ENCODE measurements at regions not wholly inside any gene's neighbourhood (a gene's known extent, or its start where the extent isn't known, plus 50 kb on each side); places are given as distances from the start of the nearest gene placed in this dataset.

- TF ChIP-seq EP300 (IDR thresholded peaks at IDR 0.05; ENCODE audit: borderline replicate concordance) (no peak), REST (IDR thresholded peaks at IDR 0.05; ENCODE audit: low read depth) (no peak), EGR1 (IDR thresholded peaks at IDR 0.05) (no peak), MAX (IDR thresholded peaks at IDR 0.05) (no peak), USF1 (IDR thresholded peaks at IDR 0.05) (no peak), FOXM1 (IDR thresholded peaks at IDR 0.05; ENCODE audit: borderline replicate concordance, low read depth) (no peak), NFIC (IDR thresholded peaks at IDR 0.05) (no peak), RAD21 (IDR thresholded peaks at IDR 0.05; ENCODE audit: low read depth) (no peak), TEAD4 (IDR thresholded peaks at IDR 0.05) (no peak), TCF12 (IDR thresholded peaks at IDR 0.05; ENCODE audit: low read depth) (no peak), ZBTB7A (IDR thresholded peaks at IDR 0.05; ENCODE audit: low read depth) (no peak), CREB1 (IDR thresholded peaks at IDR 0.05; ENCODE audit: low read depth) (no peak), CEBPB (IDR thresholded peaks at IDR 0.05) (no peak), TAF1 (IDR thresholded peaks at IDR 0.05; ENCODE audit: low read depth) (no peak), YY1 (IDR thresholded peaks at IDR 0.05; ENCODE audit: low read depth) (no peak)
These were observed 82.2 kb downstream of the EPDR1 start for GRCh38 chr7:38002689-38003088.

GRCh38 chr7:38006559-38006958 is 86.1 kb downstream of the EPDR1 start:
- TF ChIP-seq MAX (IDR thresholded peaks at IDR 0.05) = no peak
- TF ChIP-seq YY1 (IDR thresholded peaks at IDR 0.05; ENCODE audit: low read depth) = no peak
- no peak for TF ChIP-seq RAD21 (IDR thresholded peaks at IDR 0.05; ENCODE audit: low read depth)
- TF ChIP-seq CREB1 (IDR thresholded peaks at IDR 0.05; ENCODE audit: low read depth) = no peak
- no peak for TF ChIP-seq USF1 (IDR thresholded peaks at IDR 0.05)
- TF ChIP-seq CEBPB (IDR thresholded peaks at IDR 0.05) = no peak
- no peak for TF ChIP-seq ZBTB7A (IDR thresholded peaks at IDR 0.05; ENCODE audit: low read depth)

- no peak for TF ChIP-seq YY1 (IDR thresholded peaks at IDR 0.05; ENCODE audit: low read depth)
These were observed 86.7 kb downstream of the EPDR1 start for GRCh38 chr7:38007096-38007495.

- TF ChIP-seq USF1 (IDR thresholded peaks at IDR 0.05) (no peak), CEBPB (IDR thresholded peaks at IDR 0.05) (no peak), EP300 (IDR thresholded peaks at IDR 0.05; ENCODE audit: borderline replicate concordance) (no peak), MAX (IDR thresholded peaks at IDR 0.05) (no peak), ZBTB7A (IDR thresholded peaks at IDR 0.05; ENCODE audit: low read depth) (no peak), YY1 (IDR thresholded peaks at IDR 0.05; ENCODE audit: low read depth) (no peak), FOXM1 (IDR thresholded peaks at IDR 0.05; ENCODE audit: borderline replicate concordance, low read depth) (no peak), REST (IDR thresholded peaks at IDR 0.05; ENCODE audit: low read depth) (no peak), TEAD4 (IDR thresholded peaks at IDR 0.05) (no peak), CREB1 (IDR thresholded peaks at IDR 0.05; ENCODE audit: low read depth) (no peak), EGR1 (IDR thresholded peaks at IDR 0.05) (no peak), NFIC (IDR thresholded peaks at IDR 0.05) (no peak), TAF1 (IDR thresholded peaks at IDR 0.05; ENCODE audit: low read depth) (no peak), RAD21 (IDR thresholded peaks at IDR 0.05; ENCODE audit: low read depth) (no peak), TCF12 (IDR thresholded peaks at IDR 0.05; ENCODE audit: low read depth) (no peak)
These were observed 92.8 kb downstream of the EPDR1 start for GRCh38 chr7:38013246-38013645.

- no peak for TF ChIP-seq FOXM1 (IDR thresholded peaks at IDR 0.05; ENCODE audit: borderline replicate concordance, low read depth)
- TF ChIP-seq CREB1 (IDR thresholded peaks at IDR 0.05; ENCODE audit: low read depth) = no peak
- TF ChIP-seq TCF12 (IDR thresholded peaks at IDR 0.05; ENCODE audit: low read depth) = no peak
- TF ChIP-seq MAX (IDR thresholded peaks at IDR 0.05) = no peak
- TF ChIP-seq NFIC (IDR thresholded peaks at IDR 0.05) = no peak
- no peak for TF ChIP-seq EGR1 (IDR thresholded peaks at IDR 0.05)
- no peak for TF ChIP-seq REST (IDR thresholded peaks at IDR 0.05; ENCODE audit: low read depth)
- TF ChIP-seq YY1 (IDR thresholded peaks at IDR 0.05; ENCODE audit: low read depth) = no peak
- TF ChIP-seq EP300 (IDR thresholded peaks at IDR 0.05; ENCODE audit: borderline replicate concordance) = no peak
- TF ChIP-seq USF1 (IDR thresholded peaks at IDR 0.05) = no peak
- TF ChIP-seq ZBTB7A (IDR thresholded peaks at IDR 0.05; ENCODE audit: low read depth) = no peak
- TF ChIP-seq TAF1 (IDR thresholded peaks at IDR 0.05; ENCODE audit: low read depth) = no peak
- TF ChIP-seq TEAD4 (IDR thresholded peaks at IDR 0.05) = no peak
- no peak for TF ChIP-seq RAD21 (IDR thresholded peaks at IDR 0.05; ENCODE audit: low read depth)
- no peak for TF ChIP-seq CEBPB (IDR thresholded peaks at IDR 0.05)
These were observed 96.1 kb downstream of the EPDR1 start for GRCh38 chr7:38016567-38016966.
